ENCODE measurements at regions not wholly inside any gene's neighbourhood (a gene's known extent, or its start where the extent isn't known, plus 50 kb on each side); places are given as distances from the start of the nearest gene placed in this dataset.
A peak's percentile ranks its signal among the peaks of the same experiment; 100 is the strongest.

DNA sequence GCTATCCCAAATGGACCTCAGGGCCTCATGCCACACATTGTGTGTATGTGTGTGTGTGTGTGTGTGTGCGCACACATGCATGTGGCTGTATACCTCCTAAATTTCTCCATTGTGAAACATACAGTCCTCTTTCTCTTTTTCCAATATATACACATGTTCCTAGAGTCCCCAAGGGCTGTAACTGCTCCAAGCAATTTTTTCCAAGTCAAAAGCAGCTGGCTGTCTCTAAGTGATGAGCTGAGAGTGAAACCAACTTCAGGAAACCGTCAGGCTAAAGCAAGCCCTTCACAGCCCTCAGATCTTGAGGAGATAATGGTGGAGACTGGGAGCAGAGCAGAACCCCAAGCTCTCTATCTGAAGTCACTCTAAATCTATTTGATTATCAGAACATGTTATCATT is 496.1 kb upstream of the DIPK2B start:
- no peak overlapping the region for H3K4me3 ChIP-seq (ENCODE audit: control insufficient read depth, low read depth, low read length)
- TF ChIP-seq, protein P1, sequence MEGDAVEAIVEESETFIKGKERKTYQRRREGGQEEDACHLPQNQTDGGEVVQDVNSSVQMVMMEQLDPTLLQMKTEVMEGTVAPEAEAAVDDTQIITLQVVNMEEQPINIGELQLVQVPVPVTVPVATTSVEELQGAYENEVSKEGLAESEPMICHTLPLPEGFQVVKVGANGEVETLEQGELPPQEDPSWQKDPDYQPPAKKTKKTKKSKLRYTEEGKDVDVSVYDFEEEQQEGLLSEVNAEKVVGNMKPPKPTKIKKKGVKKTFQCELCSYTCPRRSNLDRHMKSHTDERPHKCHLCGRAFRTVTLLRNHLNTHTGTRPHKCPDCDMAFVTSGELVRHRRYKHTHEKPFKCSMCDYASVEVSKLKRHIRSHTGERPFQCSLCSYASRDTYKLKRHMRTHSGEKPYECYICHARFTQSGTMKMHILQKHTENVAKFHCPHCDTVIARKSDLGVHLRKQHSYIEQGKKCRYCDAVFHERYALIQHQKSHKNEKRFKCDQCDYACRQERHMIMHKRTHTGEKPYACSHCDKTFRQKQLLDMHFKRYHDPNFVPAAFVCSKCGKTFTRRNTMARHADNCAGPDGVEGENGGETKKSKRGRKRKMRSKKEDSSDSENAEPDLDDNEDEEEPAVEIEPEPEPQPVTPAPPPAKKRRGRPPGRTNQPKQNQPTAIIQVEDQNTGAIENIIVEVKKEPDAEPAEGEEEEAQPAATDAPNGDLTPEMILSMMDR (conservative IDR thresholded peaks at IDR 0.05; ENCODE audit: control insufficient read depth, insufficient read depth, low read depth, low read length): no peak
- no peak for DNase-seq (ENCODE audit: low read depth)

DNA sequence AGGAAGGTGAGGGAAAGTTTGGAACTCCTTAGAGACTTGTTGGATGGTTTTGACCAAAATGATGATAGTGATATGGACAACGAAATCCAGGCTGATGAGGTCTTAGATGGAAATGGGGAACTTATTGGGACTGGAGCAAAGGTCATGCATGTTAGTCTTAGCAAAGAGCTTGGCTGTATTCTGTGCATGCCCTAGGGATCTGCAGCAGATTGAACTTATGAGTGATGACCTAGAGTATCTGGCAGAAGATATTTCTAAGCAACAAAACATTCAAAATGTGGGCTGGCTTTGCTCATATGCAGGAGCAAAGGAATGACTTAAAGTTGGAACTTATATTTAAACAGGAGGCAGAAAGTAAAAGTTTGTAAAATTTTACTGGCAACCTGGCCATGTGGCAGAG is 489.3 kb upstream of the DIPK2B start:
- DNase-seq (ENCODE audit: low read depth): peak; percentile 66
- H3K4me3 ChIP-seq (ENCODE audit: control insufficient read depth, low read depth, low read length): no peak overlapping the region
- TF ChIP-seq, protein P1 (conservative IDR thresholded peaks at IDR 0.05; ENCODE audit: control insufficient read depth, insufficient read depth, low read depth, low read length): no peak

DNA sequence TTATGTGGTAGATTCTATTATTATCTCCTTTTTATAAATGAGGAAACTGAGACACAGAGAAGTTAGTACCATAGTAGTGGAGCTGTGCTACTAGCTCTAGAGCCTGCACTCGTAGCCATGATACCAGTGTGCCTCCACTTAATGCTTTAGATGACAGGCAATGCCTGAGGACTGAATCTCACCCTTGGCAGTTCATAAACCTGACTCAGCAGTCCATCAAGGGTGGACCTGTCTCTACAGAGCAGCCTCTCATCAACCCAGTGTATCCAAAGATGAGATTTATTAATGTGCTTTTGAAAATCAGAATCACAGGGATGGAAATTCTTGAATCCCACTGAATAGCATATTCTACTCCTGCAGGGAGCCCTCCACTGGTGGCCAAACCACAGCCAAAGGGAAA is 483.2 kb upstream of the DIPK2B start:
- no peak overlapping the region for H3K4me3 ChIP-seq (ENCODE audit: control insufficient read depth, low read depth, low read length)
- TF ChIP-seq, protein P1 (conservative IDR thresholded peaks at IDR 0.05; ENCODE audit: control insufficient read depth, insufficient read depth, low read depth, low read length): no peak
- no peak for DNase-seq (ENCODE audit: low read depth)

DNA sequence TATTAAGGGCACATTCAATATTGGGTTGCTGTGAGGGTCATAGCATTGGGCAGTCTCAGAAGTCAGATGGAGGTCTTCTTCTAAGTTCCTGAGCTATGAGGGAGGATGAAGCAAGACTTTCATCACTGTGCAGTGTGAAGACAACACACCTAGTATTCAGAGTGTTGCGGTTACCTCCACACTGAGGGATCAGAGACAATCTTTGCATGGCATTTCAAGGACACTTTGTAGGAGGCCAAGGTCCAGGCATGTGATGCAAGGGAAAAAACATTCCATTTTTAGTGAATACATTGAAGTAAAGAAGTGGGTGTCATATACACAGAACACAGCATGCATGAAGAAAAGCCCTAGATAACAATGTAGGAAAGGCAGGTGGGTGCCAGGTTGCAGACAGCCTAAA is 481.2 kb upstream of the DIPK2B start:
- no peak overlapping the region for H3K4me3 ChIP-seq (ENCODE audit: control insufficient read depth, low read depth, low read length)
- TF ChIP-seq, protein P1 (conservative IDR thresholded peaks at IDR 0.05; ENCODE audit: control insufficient read depth, insufficient read depth, low read depth, low read length): no peak
- DNase-seq (ENCODE audit: low read depth): no peak

DNA sequence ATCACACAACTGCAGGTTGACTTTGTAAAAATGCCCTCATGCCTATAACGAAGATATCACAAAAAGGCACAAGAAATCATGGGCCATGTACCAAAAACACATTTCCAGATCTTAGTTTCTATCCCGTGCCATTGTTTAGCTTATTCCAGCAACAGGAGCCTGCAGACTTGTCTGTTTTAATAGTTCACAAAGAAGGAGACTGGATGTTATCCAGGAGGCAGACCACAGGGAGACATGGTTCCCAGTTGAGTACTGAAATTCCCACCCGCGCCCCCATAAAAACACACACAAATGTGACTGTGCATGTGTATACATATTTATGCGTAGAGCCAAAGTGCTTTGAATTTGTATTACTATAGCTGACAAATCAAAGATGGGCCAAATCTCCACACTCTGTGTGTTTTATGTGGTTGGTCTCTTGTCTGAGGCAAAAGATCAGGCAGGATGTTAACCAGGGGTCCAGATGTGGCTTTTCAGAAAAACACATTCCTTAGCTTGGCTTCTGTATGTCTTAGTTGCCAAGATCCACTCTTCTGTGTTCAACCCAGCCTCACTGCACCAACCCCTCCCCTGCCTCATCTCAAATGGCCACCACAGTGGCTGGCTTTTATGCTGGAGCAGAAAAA is 469.2 kb upstream of the DIPK2B start:
- peak; percentile 60 for DNase-seq (ENCODE audit: low read depth)
- TF ChIP-seq, protein P1 (conservative IDR thresholded peaks at IDR 0.05; ENCODE audit: control insufficient read depth, insufficient read depth, low read depth, low read length): no peak
- H3K4me3 ChIP-seq (ENCODE audit: control insufficient read depth, low read depth, low read length): no peak overlapping the region

DNA sequence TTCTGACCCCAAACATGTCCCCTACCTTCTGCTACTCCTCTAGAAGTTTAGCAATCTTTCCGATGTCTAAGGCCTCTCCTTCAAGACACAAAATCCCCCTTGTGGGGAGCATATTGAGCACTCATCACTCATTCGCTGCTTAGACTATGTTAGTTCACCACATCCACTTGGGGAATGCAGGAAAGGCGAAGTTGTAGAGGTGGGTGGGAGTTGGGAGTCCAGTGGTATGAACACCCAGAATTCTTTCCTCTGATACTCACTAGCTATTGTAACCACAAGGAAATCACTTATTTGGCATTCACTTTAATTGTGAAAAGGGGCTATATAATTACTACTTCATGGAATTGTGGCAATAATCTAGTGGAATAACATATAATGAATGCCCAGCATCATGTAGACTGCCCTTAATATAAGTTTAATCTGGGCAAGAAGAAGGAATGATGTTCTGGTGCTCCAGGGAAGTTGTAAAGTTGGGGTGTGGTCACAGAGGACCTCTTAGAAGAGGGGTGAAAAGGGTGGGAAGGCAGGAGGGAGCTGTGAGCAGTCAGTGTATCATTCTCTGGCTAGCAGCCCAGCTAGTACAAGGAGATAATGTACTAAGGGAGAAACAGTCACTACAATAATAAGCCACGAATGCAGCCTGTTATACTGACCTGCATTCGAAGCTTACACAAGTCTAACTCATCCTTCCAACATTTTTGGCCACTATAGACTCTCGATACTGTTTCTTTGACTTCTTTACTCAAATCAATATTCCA is 468.2 kb upstream of the DIPK2B start:
- DNase-seq (ENCODE audit: low read depth): peak; percentile 98
- TF ChIP-seq, protein P1 (conservative IDR thresholded peaks at IDR 0.05; ENCODE audit: control insufficient read depth, insufficient read depth, low read depth, low read length): no peak
- H3K4me3 ChIP-seq (ENCODE audit: control insufficient read depth, low read depth, low read length): no peak overlapping the region
